ENCODE measurements at regions not wholly inside any gene's neighbourhood (a gene's known extent, or its start where the extent isn't known, plus 50 kb on each side); places are given as distances from the start of the nearest gene placed in this dataset.

DNA sequence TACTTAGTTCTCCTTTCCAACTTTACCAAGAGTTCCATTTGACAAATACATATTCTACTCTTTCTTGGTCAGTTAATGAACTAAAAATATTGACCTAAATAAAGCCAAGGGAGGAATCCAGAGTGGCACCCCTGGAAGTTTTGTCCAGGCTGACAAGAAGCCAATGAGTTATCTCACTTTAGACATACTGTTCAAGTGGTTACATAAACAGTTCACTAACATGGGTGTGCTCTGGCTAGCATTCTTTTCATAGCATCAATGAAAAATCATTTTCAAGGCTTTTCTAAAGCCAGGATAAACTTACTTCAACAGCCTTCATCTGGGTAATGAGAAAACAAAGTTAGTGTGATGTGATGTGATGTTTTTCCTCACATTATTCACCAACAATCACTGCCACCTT, 649.4 kb downstream of the TDRD15 start:
- TF ChIP-seq, protein P1, sequence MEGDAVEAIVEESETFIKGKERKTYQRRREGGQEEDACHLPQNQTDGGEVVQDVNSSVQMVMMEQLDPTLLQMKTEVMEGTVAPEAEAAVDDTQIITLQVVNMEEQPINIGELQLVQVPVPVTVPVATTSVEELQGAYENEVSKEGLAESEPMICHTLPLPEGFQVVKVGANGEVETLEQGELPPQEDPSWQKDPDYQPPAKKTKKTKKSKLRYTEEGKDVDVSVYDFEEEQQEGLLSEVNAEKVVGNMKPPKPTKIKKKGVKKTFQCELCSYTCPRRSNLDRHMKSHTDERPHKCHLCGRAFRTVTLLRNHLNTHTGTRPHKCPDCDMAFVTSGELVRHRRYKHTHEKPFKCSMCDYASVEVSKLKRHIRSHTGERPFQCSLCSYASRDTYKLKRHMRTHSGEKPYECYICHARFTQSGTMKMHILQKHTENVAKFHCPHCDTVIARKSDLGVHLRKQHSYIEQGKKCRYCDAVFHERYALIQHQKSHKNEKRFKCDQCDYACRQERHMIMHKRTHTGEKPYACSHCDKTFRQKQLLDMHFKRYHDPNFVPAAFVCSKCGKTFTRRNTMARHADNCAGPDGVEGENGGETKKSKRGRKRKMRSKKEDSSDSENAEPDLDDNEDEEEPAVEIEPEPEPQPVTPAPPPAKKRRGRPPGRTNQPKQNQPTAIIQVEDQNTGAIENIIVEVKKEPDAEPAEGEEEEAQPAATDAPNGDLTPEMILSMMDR (IDR thresholded peaks at IDR 0.05; ENCODE audit: insufficient read depth, low read length, poor library complexity, severe bottlenecking), result no peak
- no peak for TF ChIP-seq EZH2phosphoT487 (conservative IDR thresholded peaks at IDR 0.05; ENCODE audit: low read length)
